ENCODE measurements at regions not wholly inside any gene's neighbourhood (a gene's known extent, or its start where the extent isn't known, plus 50 kb on each side); places are given as distances from the start of the nearest gene placed in this dataset.

DNA sequence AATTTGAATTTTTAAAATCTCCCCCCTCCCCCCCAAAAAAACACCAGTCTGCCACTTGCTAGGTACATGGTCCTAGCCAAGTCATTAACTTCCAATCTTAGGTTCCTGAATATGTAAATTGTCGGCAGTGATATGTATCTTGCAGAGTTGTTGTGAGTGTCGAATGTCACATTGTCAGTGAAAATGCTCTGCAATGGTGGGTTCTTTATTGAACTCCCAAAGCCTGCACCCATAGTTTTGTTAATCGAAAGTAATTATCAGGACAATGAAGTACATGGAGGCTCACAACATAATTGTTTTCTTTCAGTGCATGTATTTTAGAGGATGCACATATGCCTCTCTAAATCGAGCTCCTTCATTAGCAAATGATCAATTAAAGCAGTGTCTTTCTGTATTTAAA lies 185.6 kb upstream of the S100G start:
- Histone ChIP-seq H3K4me3 (no peak overlapping the region), H3K27ac (no peak overlapping the region)
- TF ChIP-seq, protein P1, sequence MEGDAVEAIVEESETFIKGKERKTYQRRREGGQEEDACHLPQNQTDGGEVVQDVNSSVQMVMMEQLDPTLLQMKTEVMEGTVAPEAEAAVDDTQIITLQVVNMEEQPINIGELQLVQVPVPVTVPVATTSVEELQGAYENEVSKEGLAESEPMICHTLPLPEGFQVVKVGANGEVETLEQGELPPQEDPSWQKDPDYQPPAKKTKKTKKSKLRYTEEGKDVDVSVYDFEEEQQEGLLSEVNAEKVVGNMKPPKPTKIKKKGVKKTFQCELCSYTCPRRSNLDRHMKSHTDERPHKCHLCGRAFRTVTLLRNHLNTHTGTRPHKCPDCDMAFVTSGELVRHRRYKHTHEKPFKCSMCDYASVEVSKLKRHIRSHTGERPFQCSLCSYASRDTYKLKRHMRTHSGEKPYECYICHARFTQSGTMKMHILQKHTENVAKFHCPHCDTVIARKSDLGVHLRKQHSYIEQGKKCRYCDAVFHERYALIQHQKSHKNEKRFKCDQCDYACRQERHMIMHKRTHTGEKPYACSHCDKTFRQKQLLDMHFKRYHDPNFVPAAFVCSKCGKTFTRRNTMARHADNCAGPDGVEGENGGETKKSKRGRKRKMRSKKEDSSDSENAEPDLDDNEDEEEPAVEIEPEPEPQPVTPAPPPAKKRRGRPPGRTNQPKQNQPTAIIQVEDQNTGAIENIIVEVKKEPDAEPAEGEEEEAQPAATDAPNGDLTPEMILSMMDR (IDR thresholded peaks at IDR 0.05), result no peak
- no peak for DNase-seq (ENCODE audit: low spot score)

DNA sequence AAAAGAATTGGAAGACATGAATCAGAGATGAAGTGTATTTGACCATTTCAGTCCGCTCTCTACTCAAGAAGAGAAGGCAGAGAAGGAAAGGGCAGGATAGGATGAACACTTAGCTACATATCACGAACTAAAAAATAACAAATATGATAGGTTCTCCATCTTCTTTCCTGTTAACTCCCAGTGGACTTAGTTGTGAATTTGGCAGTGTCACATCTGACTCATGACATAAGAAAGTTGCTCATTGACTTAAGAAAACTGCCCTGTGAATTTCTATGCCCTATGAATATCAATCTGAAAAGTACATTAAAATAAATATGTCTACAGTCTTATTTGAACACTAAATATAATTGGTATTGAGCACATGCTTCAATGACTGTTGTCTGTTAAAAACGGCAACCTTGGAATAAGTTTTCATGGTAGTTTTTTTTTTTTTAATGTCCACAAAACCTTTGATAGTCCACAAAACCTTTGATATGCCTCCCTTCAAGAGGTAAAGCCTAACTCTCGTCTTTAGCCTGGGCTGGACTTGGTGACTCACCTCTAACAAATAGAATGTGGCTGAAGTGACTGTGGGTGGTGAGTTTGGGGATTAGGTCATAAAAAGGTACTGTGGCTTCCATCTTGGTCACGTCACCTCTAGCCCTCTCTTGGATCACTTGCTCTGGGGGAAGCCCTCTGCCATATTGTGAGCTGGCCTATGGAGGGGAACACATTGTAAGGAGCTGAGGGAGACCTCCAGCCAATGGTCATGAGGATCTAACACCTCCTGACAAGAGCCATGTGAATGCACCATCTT lies 184.7 kb upstream of the S100G start:
- Histone ChIP-seq H3K4me3 (no peak overlapping the region), H3K27ac (no peak overlapping the region)
- TF ChIP-seq, protein P1 (IDR thresholded peaks at IDR 0.05), result no peak
- no peak for DNase-seq (ENCODE audit: low spot score)

DNA sequence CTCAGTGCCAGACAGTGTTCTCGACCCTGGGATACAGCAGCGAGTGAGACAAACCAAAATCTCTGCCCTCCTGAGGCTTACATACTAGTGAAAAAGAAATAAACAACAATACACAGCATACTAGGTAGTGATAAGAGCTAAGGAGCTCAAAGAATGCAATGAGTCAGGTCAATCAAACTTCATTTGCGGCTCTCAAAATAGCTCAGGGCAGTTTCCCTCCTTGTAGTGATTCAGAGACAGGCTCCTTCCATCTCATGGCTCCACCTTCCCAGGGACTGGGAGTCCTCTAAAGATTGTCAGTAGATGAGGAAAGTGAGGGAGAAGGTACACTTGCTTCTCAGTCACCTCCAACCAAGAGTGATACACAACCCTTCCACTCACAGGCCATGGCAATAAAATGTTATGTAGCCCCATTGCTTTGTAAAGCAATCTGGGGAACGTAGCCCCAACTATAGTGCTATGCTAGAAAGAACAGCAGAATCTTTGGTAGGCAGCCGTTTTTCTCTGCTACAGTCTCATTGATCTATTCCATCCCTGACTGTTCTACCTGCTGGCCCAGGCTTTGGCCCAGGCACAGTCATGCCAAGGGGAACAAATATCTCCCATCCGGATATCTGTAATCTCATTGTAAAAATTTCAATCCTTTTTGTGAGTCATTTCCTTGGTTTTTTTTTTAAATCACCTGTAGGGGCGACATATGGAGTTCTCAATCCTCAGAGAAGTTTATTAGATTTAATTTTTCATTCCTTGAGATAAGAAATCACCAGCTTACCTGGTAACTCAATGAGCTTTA lies 183.1 kb upstream of the S100G start:
- no peak for DNase-seq (ENCODE audit: low spot score)
- TF ChIP-seq, protein P1 (IDR thresholded peaks at IDR 0.05), result no peak
- Histone ChIP-seq H3K4me3 (no peak overlapping the region), H3K27ac (no peak overlapping the region)

DNA sequence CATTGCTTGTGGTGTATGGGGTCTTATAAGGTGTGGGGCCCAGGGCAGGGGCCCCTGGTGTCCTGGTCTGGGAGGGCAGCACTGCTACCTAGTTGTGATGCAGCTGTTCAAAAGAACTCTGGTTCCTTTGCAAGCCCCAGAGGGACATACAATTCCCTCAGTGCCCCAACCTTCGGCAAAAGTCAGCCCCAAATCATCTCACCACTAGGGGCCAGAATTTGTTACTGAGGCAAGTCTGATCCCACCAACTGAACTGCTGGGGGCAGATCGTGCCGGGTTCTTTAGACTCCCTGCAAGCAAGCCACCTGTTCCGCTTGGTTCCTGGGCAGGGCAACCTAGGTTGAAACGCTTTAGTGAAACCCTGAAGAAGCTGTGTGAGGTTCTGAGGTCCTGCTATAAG lies 180.1 kb upstream of the S100G start:
- DNase-seq (ENCODE audit: low spot score), result no peak
- Histone ChIP-seq H3K27ac (no peak overlapping the region), H3K4me3 (no peak overlapping the region)
- TF ChIP-seq, protein P1 (IDR thresholded peaks at IDR 0.05), result no peak

DNA sequence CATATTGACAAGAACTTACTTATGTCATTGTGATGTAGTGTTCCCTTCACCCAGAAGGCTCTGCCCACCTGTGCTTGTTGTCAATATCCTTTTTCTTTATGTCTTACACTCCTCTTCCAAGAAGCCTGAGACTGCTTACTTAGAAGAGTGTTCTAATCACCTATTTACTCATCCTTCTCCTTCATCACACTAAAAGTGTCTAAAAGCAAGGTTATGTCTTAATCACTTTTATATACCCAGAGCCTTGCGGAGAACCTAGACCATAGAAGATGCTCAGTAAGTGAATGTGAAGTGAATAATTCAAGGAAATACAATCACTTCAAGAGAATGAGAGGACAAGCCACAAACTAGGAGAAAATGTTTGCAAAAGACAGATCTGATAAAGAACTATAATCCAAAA lies 177.6 kb upstream of the S100G start:
- no peak for DNase-seq (ENCODE audit: low spot score)
- Histone ChIP-seq H3K27ac (no peak overlapping the region), H3K4me3 (no peak overlapping the region)
- TF ChIP-seq, protein P1 (IDR thresholded peaks at IDR 0.05), result no peak

DNA sequence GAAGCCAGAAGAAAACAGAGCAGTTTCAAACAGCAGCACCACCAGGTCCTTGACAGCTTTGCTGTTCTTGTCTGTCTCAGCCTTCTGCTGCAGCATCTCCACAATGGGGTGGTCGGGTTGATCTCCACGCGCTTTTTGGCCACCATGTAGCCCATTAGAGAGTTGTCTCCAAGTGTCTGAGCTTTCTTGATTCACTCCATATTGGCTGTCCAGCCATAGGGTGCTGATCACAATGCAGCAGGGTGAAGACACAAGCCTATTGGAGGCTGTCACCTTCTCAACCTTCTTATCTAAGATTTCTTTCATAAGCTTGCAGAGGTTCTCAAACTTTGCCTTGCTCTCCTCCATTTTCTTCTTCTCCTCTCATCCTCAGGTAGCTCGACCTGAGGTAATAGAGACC lies 175.4 kb upstream of the S100G start:
- no peak overlapping the region for H3K4me3 ChIP-seq
- TF ChIP-seq, protein P1 (IDR thresholded peaks at IDR 0.05), result no peak
- no peak for DNase-seq (ENCODE audit: low spot score)
- no peak overlapping the region for H3K27ac ChIP-seq
